BE2C (cell line): ENCODE measurements at regions not wholly inside any gene's neighbourhood (a gene's known extent, or its start where the extent isn't known, plus 50 kb on each side); places are given as distances from the start of the nearest gene placed in this dataset.
"Not testable (repeated sequence)": the region's sequence is repeated elsewhere in the genome, so short reads cannot be mapped to it uniquely, and the experiment has no call there.

Experiments
- DNase-seq: peaks from one replicate; pipeline ENCODE4 v3.0.0-alpha.2; 2020
- H3K27me3 ChIP-seq: fragments of 250-450 bp; sonication (Bioruptor Pico); 2 replicates; pipeline ENCODE4 v1.5.1; 2020; ENCODE audit warnings: mild to moderate bottlenecking
- H3K36me3 ChIP-seq: fragments of 250-450 bp; sonication (Bioruptor Pico); 2 replicates; pipeline ENCODE4 v1.5.1; 2020; ENCODE audit warnings: mild to moderate bottlenecking
- H3K4me1 ChIP-seq: fragments of 250-450 bp; sonication (Bioruptor Pico); 2 replicates; pipeline ENCODE4 v1.5.1; 2020
- H3K4me3 ChIP-seq: 2 replicates; pipeline ENCODE4 v1.5.1; 2011; ENCODE audit warnings: low read depth, low read length
- H3K9me3 ChIP-seq: fragments of 250-450 bp; sonication (Bioruptor Pico); 2 replicates; pipeline ENCODE4 v1.5.1; 2020
- TF ChIP-seq, protein P1 (sequence below): IDR thresholded peaks from 2 replicates; pipeline ENCODE4 v1.5.1; 2012; ENCODE audit warnings: mild to moderate bottlenecking, low read depth, low read length

- H3K4me3 ChIP-seq, H3K4me1 ChIP-seq, H3K27me3 ChIP-seq, DNase-seq, H3K36me3 ChIP-seq, H3K9me3 ChIP-seq: not testable (repeated sequence)
These were observed 65.1 kb upstream of the ROPN1B start for GRCh38 chr3:125903780-125904455.

DNA sequence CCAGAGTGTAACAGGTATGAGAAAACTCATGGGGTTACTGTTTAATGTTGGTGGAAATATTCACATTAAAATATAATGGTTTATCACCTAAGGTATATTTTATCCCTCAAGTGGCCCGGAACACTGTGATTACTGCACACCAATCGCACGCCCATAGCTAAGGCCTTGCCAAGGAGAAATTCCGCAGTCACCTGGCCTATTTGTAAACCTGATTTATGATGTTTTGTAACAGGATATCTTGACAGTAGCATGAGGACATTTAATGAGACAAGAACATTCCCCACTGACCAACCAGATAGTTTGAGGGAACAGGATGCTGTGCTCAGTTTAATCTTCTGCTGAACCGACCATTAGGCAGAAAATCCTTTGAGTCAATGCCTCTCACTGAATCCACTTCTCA lies 61.7 kb upstream of the ROPN1B start:
- DNase-seq, H3K27me3 ChIP-seq, H3K9me3 ChIP-seq: not testable (repeated sequence)

DNA sequence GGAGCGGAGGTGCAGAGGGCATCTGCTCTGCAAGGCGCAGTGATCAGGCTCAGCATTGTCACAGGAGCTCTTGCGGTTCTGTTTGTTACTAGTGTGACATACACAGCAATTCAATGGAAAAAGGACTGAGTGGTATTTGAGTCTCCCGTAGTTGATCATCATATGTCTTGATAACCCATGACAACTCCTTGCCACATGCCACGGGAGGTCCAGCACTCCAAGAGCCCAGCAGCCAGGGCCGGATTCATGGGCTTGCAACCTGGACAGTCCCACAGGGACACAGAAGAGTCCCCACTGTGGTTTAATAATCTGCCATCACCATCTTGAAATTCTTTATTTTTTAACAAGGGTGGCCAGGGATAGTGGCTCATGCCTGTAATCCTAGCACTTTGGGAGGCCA lies 58.1 kb upstream of the ROPN1B start:
- H3K4me1 ChIP-seq, H3K27me3 ChIP-seq, H3K9me3 ChIP-seq, H3K4me3 ChIP-seq, H3K36me3 ChIP-seq, DNase-seq: not testable (repeated sequence)

More for the DNA sequence above, 61.7 kb upstream of the ROPN1B start:
- not testable (repeated sequence) for H3K4me3 ChIP-seq, H3K36me3 ChIP-seq, H3K4me1 ChIP-seq

DNA sequence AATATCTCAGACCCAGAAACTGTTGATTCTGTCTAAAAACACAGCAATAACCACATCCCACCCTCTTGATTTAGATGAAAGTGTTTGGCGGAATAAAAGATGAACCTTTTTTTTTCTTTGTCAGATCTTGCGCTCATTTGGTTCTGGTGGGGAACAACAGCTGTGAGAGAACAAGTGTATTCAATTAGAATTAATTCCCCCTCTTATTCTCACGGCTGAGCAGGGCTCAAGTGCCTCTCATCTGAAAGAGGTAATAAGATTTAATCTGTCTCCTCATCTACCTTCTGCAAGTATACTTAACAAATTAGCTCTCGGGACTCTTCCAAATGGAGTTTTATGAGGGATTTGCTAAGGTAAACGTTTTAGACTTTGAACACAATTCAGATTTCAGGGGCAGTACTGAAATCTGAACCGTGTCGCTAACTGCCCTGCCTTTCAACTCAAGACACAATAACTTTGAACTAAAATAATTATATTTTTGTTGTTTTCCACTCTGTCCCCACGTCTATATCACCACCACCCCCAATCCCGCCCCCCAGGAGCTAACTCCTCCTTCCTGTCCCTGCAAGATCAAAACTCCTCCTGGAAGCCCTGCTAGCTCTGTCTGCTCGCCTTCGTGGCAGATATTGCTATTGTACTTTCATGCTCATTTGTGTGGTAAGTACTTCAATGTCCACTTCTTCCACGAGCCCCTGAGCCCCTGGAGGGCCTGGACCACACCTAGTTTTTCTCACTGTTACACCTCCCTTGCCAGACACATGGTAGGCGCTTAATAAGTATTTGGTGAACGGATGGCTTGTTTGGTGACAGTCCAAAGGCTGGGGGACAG lies 54.2 kb upstream of the ROPN1B start:
- not testable (repeated sequence) for H3K36me3 ChIP-seq, H3K9me3 ChIP-seq, H3K4me1 ChIP-seq, DNase-seq, H3K27me3 ChIP-seq
- H3K4me3 ChIP-seq: peak overlapping the region; percentile 63

DNA sequence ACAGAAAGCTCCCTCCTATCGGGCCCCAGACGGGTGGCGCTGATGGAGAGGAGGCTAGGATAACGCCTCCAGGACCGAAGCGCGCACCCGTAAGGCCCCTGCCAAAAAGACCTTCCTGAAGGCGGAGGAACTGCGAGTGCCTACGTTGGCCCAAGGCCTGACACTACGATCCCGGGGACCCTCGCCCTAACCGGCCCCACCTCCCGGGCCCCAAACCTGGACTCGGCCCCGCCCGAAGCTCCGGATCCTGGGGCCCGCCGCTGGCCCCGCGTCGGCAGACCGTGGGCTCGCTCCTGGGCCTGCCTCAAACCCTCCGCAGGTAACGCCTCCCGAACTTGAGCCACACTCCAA lies 53.6 kb upstream of the ROPN1B start:
- DNase-seq, H3K27me3 ChIP-seq, H3K4me1 ChIP-seq, H3K36me3 ChIP-seq, H3K9me3 ChIP-seq: not testable (repeated sequence)
- H3K4me3 ChIP-seq: peak overlapping the region; percentile 63

DNA sequence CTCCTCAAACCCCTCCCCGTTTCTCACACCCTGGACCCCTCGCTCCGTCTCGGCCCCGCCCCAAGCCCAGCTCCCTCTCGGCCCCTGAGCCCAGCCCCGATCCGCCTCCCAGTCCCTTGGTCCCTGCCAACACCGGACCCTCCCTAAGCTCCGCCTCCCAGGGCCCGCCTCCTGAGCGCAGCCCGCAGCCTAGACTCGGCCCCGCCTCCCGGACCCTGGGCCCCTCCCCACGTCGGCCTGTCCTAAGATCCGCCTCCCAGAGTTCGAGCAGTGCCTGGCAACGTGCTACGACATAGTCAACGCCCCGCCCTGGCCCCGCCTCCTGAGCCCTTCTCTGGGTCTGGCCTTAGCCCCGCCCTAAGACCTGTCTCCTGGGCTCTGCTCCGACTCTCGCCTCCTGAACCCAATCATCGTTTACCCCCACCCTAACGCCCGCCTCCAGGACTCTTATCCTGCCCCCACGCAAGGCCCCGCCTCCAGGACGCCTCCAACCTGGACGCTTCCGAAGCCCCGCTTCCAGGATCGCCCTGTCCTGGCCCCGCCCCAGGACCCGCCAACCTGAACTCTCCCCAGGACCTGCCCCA lies 53.1 kb upstream of the ROPN1B start:
- not testable (repeated sequence) for H3K9me3 ChIP-seq, H3K4me1 ChIP-seq, H3K27me3 ChIP-seq, H3K36me3 ChIP-seq
- peak overlapping the region; percentile 63 for H3K4me3 ChIP-seq
- peak; percentile 100 for DNase-seq

- TF ChIP-seq, protein P1, sequence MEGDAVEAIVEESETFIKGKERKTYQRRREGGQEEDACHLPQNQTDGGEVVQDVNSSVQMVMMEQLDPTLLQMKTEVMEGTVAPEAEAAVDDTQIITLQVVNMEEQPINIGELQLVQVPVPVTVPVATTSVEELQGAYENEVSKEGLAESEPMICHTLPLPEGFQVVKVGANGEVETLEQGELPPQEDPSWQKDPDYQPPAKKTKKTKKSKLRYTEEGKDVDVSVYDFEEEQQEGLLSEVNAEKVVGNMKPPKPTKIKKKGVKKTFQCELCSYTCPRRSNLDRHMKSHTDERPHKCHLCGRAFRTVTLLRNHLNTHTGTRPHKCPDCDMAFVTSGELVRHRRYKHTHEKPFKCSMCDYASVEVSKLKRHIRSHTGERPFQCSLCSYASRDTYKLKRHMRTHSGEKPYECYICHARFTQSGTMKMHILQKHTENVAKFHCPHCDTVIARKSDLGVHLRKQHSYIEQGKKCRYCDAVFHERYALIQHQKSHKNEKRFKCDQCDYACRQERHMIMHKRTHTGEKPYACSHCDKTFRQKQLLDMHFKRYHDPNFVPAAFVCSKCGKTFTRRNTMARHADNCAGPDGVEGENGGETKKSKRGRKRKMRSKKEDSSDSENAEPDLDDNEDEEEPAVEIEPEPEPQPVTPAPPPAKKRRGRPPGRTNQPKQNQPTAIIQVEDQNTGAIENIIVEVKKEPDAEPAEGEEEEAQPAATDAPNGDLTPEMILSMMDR: peak; percentile 28; the same call in 1 of the 2 replicates
- DNase-seq: no peak
- Histone ChIP-seq H3K4me3 (peak overlapping the region; percentile 75), H3K27me3 (no peaks in the 10 kb centered on the region), H3K36me3 (no peaks in the 10 kb centered on the region), H3K9me3 (no peaks in the 10 kb centered on the region), H3K4me1 (peaks cover 5% of the 10 kb centered on the region; the same call in 1 of the 2 replicates)
These were observed 52.5 kb upstream of the ROPN1B start for GRCh38 chr3:125916376-125916978.

DNA sequence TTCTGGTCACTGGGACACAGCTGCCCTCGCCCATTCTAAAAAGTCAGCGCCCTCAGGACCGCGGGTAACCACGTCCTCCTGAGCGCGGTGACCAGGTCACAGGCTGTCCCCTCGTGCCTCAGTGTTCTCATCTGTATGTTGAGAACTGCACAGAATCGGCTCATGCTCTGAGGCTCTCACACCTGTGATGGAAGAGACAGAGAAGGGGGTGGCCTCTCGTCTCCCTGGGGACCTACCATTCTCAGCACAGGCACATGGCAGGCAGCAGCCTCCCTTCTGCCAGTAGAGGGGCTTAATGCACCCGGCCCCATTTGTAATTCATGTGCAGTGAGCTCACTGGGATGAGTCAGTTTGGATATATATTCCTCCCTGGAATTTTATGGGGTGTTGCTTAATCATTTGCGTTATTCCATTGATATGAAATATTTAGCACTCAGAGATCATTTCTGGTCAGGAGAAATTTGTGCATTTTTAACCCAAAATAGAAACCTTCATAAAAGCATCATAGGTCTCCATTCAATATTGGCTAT lies 51.9 kb upstream of the ROPN1B start:
- DNase-seq: peak; percentile 85
- not testable (repeated sequence) for H3K4me1 ChIP-seq

GRCh38 chr3:125918024-125918423 lies 51.0 kb upstream of the ROPN1B start:
- not testable (repeated sequence) for H3K27me3 ChIP-seq, H3K4me1 ChIP-seq, H3K36me3 ChIP-seq, H3K9me3 ChIP-seq, H3K4me3 ChIP-seq, DNase-seq

More for the DNA sequence above, 51.9 kb upstream of the ROPN1B start:
- H3K4me3 ChIP-seq: peak overlapping the region; percentile 75
- TF ChIP-seq, protein P1: 0 out of 2 replicates have a peak, but pooled peaks have one; percentile 7
- H3K27me3 ChIP-seq, H3K9me3 ChIP-seq, H3K36me3 ChIP-seq: not testable (repeated sequence)

DNA sequence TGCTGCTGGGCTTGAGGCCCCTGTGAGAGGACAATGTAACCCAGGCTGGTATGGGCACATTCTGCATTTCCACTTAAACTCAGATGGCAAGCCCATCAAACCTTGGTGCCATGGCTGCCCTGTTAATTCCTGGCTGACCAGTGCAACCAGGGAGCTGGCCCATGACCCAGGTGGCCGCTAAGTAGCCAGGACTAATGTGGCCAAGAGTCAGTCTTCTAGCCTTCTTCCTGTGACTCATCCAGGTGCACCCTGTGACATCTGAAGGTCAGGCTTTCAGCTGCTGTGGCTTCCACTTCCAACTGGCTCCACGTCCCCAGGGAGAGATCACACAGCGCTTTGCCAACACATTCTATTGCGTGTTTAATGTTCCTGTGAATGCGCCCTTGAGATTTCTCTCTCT lies 50.5 kb upstream of the ROPN1B start:
- H3K4me3 ChIP-seq, H3K4me1 ChIP-seq, H3K36me3 ChIP-seq, DNase-seq, H3K27me3 ChIP-seq, H3K9me3 ChIP-seq: not testable (repeated sequence)

DNA sequence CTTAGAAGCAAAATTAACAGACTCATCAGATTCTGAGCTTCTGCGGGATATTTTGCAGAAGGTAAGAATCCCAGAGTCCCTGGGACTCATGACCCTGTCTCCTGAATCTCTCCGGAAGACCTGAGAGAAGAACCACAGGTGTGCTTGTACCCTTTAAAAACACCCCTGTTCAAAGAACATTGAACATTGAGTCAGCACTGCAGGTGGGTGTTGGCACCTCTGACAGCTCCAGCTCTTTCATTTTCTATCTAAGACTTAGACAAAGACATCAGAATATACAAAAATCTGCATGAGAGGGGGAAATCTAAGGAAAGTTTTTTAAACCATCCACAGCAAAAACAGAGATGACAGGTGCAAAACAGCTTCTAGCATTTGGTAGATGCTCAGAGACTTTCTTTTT lies 50.1 kb upstream of the ROPN1B start:
- H3K4me3 ChIP-seq, H3K4me1 ChIP-seq, H3K27me3 ChIP-seq, H3K36me3 ChIP-seq, H3K9me3 ChIP-seq, DNase-seq: not testable (repeated sequence)
